Bronchial epithelial cell (primary cell): ENCODE measurements at regions not wholly inside any gene's neighbourhood (a gene's known extent, or its start where the extent isn't known, plus 50 kb on each side); places are given as distances from the start of the nearest gene placed in this dataset.
A peak's percentile ranks its signal among the peaks of the same experiment; 100 is the strongest.

Experiments used
- DNase-seq: peaks from one replicate; pipeline ENCODE4 v3.0.0-alpha.2; 2010; ENCODE audit warnings: low read depth
- FAIRE-seq: peaks from 2 replicates; lab custom pipeline; 2011; peaks lifted over from hg19 to GRCh38; lab: Jason Lieb, UNC
- H3K27me3 ChIP-seq: 2 replicates; pipeline ENCODE4 v1.5.1; 2011; ENCODE audit warnings: low read length; ENCODE audit not compliant: control insufficient read depth, insufficient read depth
- H3K36me3 ChIP-seq: 2 replicates; pipeline ENCODE4 v1.5.1; 2011; ENCODE audit warnings: low read length; ENCODE audit not compliant: control insufficient read depth, insufficient read depth
- H3K4me3 ChIP-seq: 2 replicates; pipeline ENCODE4 v1.5.1; 2011; ENCODE audit warnings: mild to moderate bottlenecking, low read depth, low read length, control low read depth
- TF ChIP-seq, protein P1 (sequence below): IDR thresholded peaks from 2 replicates; pipeline ENCODE4 v1.5.1; 2011; ENCODE audit warnings: mild to moderate bottlenecking, moderate library complexity, low read length, control low read depth, inconsistent platforms; ENCODE audit not compliant: insufficient read depth, severe bottlenecking

DNA sequence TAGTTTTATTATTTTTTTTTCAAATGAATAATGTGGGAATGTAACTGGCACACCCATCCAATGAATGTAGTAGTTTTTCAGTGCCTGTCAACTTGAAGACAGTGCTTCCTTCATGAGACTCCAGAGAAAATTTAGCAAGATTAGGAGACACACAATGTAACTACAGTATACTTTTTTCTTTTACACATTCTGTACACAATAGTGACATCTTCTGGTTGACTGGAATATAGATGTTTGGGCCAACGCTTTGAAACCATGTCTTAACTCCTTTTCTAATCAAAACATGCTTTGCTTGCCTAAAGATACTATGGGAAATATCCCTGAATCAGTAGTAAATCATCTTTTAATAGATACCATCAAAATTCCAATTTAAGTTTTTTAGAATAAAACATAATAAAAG is 229.5 kb upstream of the ZC3H15 start:
- peak; percentile 46 for DNase-seq

DNA sequence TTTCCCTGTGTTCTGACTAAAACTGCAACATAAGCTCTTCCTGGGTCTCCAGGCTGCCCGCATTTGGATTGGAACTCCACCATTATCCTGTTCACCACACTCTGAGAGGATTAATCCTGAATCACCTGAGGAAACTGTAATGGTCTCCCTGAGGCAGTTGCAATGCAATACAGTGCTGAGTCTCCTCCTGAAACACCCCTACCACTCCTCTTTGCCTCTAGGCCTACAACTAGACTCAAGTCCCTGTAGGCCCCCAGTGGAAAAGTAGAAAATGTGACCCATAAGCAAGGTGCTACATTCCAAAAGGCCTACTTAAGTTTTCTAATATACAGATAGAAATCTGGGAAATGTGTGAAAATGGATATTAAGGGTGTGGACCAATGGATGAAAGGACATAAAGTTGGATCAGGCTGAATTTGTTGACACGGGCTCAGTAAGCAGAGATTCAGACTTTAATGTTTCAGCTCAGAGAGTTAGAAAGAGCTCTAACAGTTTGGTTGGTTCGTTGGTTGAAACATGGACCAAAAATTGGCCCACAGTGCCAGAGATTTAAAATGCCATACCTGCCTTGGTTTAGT is 222.3 kb upstream of the ZC3H15 start:
- FAIRE-seq: no peak
- TF ChIP-seq, protein P1, sequence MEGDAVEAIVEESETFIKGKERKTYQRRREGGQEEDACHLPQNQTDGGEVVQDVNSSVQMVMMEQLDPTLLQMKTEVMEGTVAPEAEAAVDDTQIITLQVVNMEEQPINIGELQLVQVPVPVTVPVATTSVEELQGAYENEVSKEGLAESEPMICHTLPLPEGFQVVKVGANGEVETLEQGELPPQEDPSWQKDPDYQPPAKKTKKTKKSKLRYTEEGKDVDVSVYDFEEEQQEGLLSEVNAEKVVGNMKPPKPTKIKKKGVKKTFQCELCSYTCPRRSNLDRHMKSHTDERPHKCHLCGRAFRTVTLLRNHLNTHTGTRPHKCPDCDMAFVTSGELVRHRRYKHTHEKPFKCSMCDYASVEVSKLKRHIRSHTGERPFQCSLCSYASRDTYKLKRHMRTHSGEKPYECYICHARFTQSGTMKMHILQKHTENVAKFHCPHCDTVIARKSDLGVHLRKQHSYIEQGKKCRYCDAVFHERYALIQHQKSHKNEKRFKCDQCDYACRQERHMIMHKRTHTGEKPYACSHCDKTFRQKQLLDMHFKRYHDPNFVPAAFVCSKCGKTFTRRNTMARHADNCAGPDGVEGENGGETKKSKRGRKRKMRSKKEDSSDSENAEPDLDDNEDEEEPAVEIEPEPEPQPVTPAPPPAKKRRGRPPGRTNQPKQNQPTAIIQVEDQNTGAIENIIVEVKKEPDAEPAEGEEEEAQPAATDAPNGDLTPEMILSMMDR: no peak
- DNase-seq: no peak
- Histone ChIP-seq H3K36me3 (no peaks in the 10 kb centered on the region), H3K27me3 (no peaks in the 10 kb centered on the region), H3K4me3 (no peak overlapping the region)

More for the DNA sequence above, 229.5 kb upstream of the ZC3H15 start:
- no peak overlapping the region for H3K4me3 ChIP-seq
- TF ChIP-seq, protein P1: peak; percentile 49
- H3K36me3 ChIP-seq: no peaks in the 10 kb centered on the region
- FAIRE-seq: no peak
- H3K27me3 ChIP-seq: no peaks in the 10 kb centered on the region

DNA sequence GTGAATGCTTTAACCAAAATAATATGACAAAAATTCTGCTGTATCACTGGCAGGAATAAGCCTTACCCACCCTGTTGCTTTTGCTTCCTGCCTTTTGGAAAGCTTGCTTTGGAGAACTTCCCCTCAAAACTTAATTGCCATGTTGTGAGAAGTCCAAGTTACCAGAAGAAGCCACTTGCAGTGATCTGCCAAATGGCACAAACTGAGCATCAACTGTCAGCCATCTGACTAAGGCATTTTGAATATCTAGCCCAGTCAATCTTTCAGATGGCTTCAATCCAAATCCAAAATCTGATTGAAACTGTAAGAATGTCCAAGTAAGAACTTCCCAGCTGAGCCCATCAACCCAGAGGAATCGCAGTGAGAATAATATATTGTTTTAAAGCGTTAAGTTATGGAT is 216.5 kb upstream of the ZC3H15 start:
- TF ChIP-seq, protein P1: no peak
- no peaks in the 10 kb centered on the region for H3K36me3 ChIP-seq
- FAIRE-seq (no peak), DNase-seq (no peak)
- no peak overlapping the region for H3K4me3 ChIP-seq
- H3K27me3 ChIP-seq: no peaks in the 10 kb centered on the region

DNA sequence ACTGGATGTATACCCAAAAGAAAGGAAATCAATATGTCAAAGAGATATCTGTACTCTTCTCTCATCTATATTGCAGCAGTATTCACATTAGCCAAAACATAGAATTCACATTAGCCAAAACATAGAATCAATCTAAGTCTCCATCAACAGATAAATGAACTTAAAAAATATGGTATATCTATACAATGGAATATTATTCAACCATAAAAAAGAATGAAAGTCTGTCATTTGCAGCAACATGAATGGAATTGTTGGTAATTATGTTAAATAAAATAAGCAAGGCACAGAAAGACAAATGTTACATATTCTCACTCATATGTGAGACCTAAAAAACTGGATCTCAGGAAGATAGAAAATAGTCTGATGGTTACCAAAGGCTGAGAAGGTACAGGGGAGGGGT is 212.1 kb upstream of the ZC3H15 start:
- DNase-seq (no peak), FAIRE-seq (no peak)
- TF ChIP-seq, protein P1: no peak
- no peaks in the 10 kb centered on the region for H3K36me3 ChIP-seq
- no peak overlapping the region for H3K4me3 ChIP-seq
- no peaks in the 10 kb centered on the region for H3K27me3 ChIP-seq

DNA sequence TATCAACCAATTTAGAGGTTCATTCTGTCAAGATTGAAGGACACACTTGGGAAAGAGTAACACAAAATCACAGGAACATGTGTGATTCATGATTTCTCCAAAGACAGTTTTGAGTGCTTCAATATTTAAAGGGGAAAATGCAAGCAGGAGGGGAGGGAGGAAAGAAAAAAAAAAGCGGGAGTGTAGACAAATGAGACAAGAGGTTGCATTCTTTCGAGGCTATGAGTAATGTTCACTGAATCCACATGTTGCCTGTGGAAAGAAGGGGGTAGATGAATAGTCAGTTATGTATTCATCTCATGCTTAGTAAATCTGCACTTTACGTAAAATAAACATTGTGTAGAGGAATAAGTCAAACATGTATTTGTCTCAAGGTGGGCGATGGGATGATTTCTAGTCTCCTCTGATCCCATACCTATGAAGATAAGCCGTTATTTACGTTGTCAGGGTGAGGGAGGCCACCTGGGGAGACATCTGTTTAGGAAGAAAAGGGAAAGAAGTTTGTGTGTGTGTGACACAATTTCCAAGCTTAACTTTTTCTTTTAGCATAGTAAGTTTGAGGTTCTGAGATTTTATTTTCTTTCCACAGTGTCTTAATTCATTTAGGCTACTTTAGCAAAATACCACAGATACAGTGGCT is 211.0 kb upstream of the ZC3H15 start:
- no peak for FAIRE-seq
- H3K4me3 ChIP-seq: no peak overlapping the region
- peak; percentile 82 for DNase-seq
- TF ChIP-seq, protein P1: no peak
- H3K36me3 ChIP-seq: no peaks in the 10 kb centered on the region
- H3K27me3 ChIP-seq: no peaks in the 10 kb centered on the region

DNA sequence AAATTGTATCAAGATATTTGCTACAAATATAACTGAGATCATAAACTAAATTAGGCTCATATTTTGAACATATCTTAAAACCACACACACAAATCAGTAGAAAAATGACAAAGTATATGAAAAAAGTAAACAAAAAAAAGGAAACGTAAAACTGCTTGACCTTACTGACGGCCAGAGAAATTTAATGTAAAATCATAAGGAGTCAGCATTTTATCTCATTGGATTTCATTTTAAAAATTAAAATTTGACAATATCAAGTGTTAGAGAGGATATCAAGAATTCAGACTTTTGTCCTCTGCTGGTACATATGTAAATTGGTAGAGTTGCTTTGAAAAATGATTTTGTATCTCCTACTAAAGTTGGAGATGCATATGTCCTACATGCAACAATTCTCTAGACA is 209.2 kb upstream of the ZC3H15 start:
- Histone ChIP-seq H3K27me3 (no peaks in the 10 kb centered on the region), H3K36me3 (no peaks in the 10 kb centered on the region), H3K4me3 (no peak overlapping the region)
- DNase-seq: no peak
- TF ChIP-seq, protein P1: no peak
- FAIRE-seq: no peak
